Transverse colon (tissue), 4 donors: ENCODE measurements at regions not wholly inside any gene's neighbourhood (a gene's known extent, or its start where the extent isn't known, plus 50 kb on each side); places are given as distances from the start of the nearest gene placed in this dataset.

Experiments used
- DNase-seq: peaks from one replicate; pipeline ENCODE4 v3.0.0-alpha.2; 2019
- H3K27ac ChIP-seq, 4 donors: fragments of 200-600 bp; sonication (generic); 2 replicates each; pipeline ENCODE4 v1.5.1; 2016 to 2018; ENCODE audit warnings: inconsistent platforms in 4 of 4
- H3K27me3 ChIP-seq: fragments of 200-600 bp; sonication (generic); 2 replicates; pipeline ENCODE4 v1.5.1; 2017; ENCODE audit warnings: inconsistent platforms
- H3K36me3 ChIP-seq, 4 donors: fragments of 200-600 bp; sonication (generic); 2 replicates each; pipeline ENCODE4 v1.5.1; 2017 to 2019; ENCODE audit warnings: inconsistent platforms in 4 of 4
- H3K4me1 ChIP-seq, 4 donors: fragments of 200-600 bp; sonication (generic); 2 replicates each; pipeline ENCODE4 v1.5.1; 2017 to 2020; ENCODE audit warnings: inconsistent platforms in 4 of 4
- H3K4me3 ChIP-seq, 4 donors: fragments of 200-600 bp; sonication (generic); 1 replicate in 1 of 4; 2 replicates in 3 of 4; pipeline versions ENCODE4 v1.5.1 to v1.6.1; 2017 to 2019; ENCODE audit warnings: inconsistent platforms in 4 of 4
- H3K9me3 ChIP-seq, 2 donors: fragments of 200-600 bp; sonication (generic); 2 replicates each; pipeline ENCODE4 v1.5.1; 2017 to 2019; ENCODE audit warnings: inconsistent platforms in 2 of 2
- EP300 ChIP-seq: sonication (generic); formaldehyde crosslinking; IDR thresholded peaks from one replicate; pipeline ENCODE4 v1.6.1; 2017; ENCODE audit warnings: antibody characterized with exemption, low read depth
- POLR2A ChIP-seq: fragments of 450-650 bp; IDR thresholded peaks from one replicate; pipeline ENCODE4 v1.6.1; 2016; ENCODE audit warnings: antibody characterized with exemption, mild to moderate bottlenecking, moderate library complexity
- POLR2AphosphoS5 ChIP-seq, 3 donors: sonication (generic); formaldehyde crosslinking; IDR thresholded peaks; one replicate each; pipeline ENCODE4 v1.6.1; 2016; ENCODE audit warnings: antibody characterized with exemption in 3 of 3
- WGBS, 2 donors: methylation state at CpG; one replicate each; pipeline ENCODE4 v1.1.5; 2018; ENCODE audit warnings: low coverage in 1 of 2; 5-methylcytosine and 5-hydroxymethylcytosine counted together
- in situ Hi-C, 4 donors: fragments of 200-750 bp; cut with MboI; loops; one replicate each; pipeline versions ENCODE4 v1.15.0 to v1.15.1; 2017; ENCODE audit warnings: low sequenced_read_pairs in 3 of 4, low pct_ligation_motif_present in 1 of 4, low pct_unique_long_range_greater_than_20kb in 1 of 4
- intact Hi-C: fragments of 100-400 bp; cut with DNase I; formaldehyde crosslinking; loops from one replicate; pipeline ENCODE4 v1.15.1; 2023; ENCODE audit warnings: low total_unique reads
- TF ChIP-seq, protein P1 (sequence below), 5 experiments: fragments of 200-600 bp in 3 of 5; fragments of 450-650 bp in 2 of 5; sonication (generic) in 3 of 5; IDR thresholded peaks; 1 replicate in 2 of 5; 2 replicates in 3 of 5; pipeline ENCODE4 v1.5.1; 2016 to 2017; ENCODE audit warnings: antibody characterized with exemption in 5 of 5, inconsistent platforms in 3 of 5, mild to moderate bottlenecking in 2 of 5, moderate library complexity in 1 of 5

DNA sequence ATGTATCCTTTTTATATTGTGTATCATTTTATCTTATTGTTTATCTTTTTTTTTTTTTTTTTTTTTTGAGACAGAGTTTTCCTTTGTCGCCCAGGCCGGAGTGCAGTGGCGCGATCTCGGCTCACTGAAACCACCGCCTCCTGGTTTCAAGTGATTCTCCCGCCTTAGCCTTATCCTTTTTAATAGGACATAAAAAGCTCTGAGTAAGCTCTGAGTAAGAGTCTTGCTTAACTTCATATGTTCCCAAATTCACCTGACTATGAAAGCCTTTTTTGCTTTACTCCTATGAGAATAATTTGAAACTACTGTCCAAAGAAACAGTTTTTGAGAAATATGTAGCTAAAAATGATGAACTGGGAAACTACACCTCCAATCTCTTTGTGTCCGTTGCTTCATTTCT is 525.5 kb downstream of the IRS1 start:
- no peaks in the 10 kb centered on the region for H3K36me3 ChIP-seq
- TF ChIP-seq POLR2A: no peak
- TF ChIP-seq POLR2AphosphoS5 (IDR thresholded peaks at IDR 0.05): no peak
- no peak for TF ChIP-seq EP300
- TF ChIP-seq, protein P1, sequence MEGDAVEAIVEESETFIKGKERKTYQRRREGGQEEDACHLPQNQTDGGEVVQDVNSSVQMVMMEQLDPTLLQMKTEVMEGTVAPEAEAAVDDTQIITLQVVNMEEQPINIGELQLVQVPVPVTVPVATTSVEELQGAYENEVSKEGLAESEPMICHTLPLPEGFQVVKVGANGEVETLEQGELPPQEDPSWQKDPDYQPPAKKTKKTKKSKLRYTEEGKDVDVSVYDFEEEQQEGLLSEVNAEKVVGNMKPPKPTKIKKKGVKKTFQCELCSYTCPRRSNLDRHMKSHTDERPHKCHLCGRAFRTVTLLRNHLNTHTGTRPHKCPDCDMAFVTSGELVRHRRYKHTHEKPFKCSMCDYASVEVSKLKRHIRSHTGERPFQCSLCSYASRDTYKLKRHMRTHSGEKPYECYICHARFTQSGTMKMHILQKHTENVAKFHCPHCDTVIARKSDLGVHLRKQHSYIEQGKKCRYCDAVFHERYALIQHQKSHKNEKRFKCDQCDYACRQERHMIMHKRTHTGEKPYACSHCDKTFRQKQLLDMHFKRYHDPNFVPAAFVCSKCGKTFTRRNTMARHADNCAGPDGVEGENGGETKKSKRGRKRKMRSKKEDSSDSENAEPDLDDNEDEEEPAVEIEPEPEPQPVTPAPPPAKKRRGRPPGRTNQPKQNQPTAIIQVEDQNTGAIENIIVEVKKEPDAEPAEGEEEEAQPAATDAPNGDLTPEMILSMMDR (IDR thresholded peaks at IDR 0.05): no peak
- in situ Hi-C loops: no loop called here
- no peak overlapping the region for H3K4me3 ChIP-seq
- H3K9me3 ChIP-seq: no peaks in the 10 kb centered on the region
- no peaks in the 10 kb centered on the region for H3K27me3 ChIP-seq
- intact Hi-C loops: no loop called here
- DNase-seq: no peak
- WGBS, 2 donors: 79 to 98% methylated on average over 7 to 8 of the region's 8 CpGs
- H3K4me1 ChIP-seq: no peaks in the 10 kb centered on the region
- H3K27ac ChIP-seq: no peak overlapping the region

GRCh38 chr2:226273440-226273839 is 526.2 kb downstream of the IRS1 start:
- TF ChIP-seq POLR2A: no peak
- TF ChIP-seq EP300: no peak
- TF ChIP-seq, protein P1 (IDR thresholded peaks at IDR 0.05): no peak
- Histone ChIP-seq H3K4me3 (no peak overlapping the region), H3K27me3 (no peaks in the 10 kb centered on the region), H3K36me3 (no peaks in the 10 kb centered on the region), H3K4me1 (no peaks in the 10 kb centered on the region), H3K9me3 (no peaks in the 10 kb centered on the region), H3K27ac (no peak overlapping the region)
- DNase-seq: no peak
- intact Hi-C loops (no loop called here), in situ Hi-C loops (no loop called here)

DNA sequence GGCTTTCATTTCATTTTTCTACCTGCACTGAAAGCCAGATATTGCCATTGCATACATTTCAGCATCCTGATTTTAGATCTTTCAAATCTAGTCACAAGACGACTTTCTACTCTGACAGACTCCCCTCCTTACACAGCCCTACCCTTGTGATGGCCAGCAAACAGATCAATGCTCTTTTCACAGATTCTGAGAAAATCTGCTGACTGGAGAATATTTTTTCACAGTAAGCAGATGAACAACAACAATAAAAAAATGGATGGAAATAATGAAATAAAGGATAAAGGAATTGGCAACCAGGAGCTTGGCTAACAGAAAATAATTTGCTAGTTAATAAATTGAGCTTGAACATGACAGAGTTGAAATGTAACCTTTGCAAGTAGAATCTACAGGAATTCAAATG is 527.2 kb downstream of the IRS1 start:
- H3K27me3 ChIP-seq: no peaks in the 10 kb centered on the region
- intact Hi-C loops: no loop called here
- no peak overlapping the region for H3K4me3 ChIP-seq
- TF ChIP-seq EP300: no peak
- TF ChIP-seq, protein P1 (IDR thresholded peaks at IDR 0.05): no peak
- TF ChIP-seq POLR2AphosphoS5 (IDR thresholded peaks at IDR 0.05): no peak
- H3K27ac ChIP-seq: no peak overlapping the region
- no peaks in the 10 kb centered on the region for H3K36me3 ChIP-seq
- H3K4me1 ChIP-seq: no peaks in the 10 kb centered on the region
- WGBS, 2 donors: 69 to 86% methylated on average over 1 of the region's 1 CpG
- in situ Hi-C loops: no loop called here
- DNase-seq: no peak
- H3K9me3 ChIP-seq: no peaks in the 10 kb centered on the region

DNA sequence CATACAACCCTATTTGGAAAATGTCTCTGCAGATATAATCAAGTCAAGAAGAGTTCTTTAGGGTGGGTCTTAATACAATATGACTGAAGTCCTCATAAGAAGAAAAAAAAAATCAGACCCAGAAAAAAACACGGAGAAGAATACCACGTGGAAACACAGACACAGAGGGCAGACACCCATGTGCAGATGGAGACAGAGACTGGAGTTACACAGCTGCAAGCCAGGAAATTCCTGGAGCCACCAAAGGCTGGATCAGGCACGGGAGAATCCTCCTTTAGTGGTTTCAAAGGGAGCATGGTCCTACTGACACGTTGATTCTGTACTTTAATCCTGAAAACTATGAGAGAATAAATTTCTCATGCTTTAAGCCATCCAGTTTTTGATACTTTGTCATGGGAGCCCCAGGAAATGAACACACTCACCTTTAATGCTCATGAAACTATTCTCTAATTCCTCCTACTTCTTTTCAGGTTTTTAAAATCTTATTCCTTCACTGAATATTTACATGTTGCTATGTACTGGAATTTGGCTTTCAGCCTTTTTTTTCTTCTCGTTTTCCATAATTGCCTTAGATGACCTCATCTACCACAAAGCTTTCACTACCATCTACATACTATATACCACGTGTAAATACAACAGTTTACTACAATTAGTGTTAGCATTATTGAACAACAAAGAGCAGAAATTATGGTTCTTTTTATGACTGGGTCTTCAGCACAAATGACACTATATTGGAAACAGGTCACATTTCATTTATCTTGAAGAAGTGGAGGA is 529.1 kb downstream of the IRS1 start:
- in situ Hi-C loops: no loop called here
- Histone ChIP-seq H3K27ac (no peak overlapping the region), H3K4me3 (no peak overlapping the region), H3K4me1 (no peaks in the 10 kb centered on the region), H3K36me3 (no peaks in the 10 kb centered on the region), H3K9me3 (no peaks in the 10 kb centered on the region), H3K27me3 (no peaks in the 10 kb centered on the region)
- no peak for TF ChIP-seq EP300
- TF ChIP-seq, protein P1 (IDR thresholded peaks at IDR 0.05): no peak
- no peak for TF ChIP-seq POLR2A
- no peak for TF ChIP-seq POLR2AphosphoS5 (IDR thresholded peaks at IDR 0.05)
- intact Hi-C loops: no loop called here
- DNase-seq: no peak
- 44 to 51% methylated on average over 6 of the region's 6 CpGs for WGBS, 2 donors
